Panc1 (cell line): ENCODE measurements at regions not wholly inside any gene's neighbourhood (a gene's known extent, or its start where the extent isn't known, plus 50 kb on each side); places are given as distances from the start of the nearest gene placed in this dataset.

Source experiments
- ATAC-seq: fragments of 200-7000 bp; cut with Tn5 transposase; 2 replicates; pipeline ENCODE4 v1.9.1; 2020; ENCODE audit warnings: mild to moderate bottlenecking, moderate library complexity
- BruUV-seq: library from RNA; stranded (reverse); fragments of 400-500 nt; replicated peaks from 2 replicates; lab custom pipeline; 2021; lab: Mats Ljungman, UMichigan
- CTCF ChIA-PET: fragments of 300-600 bp; sonication (Branson Sonifier 250); formaldehyde crosslinking; loops from one replicate; lab custom pipeline; 2022; ENCODE audit warnings: antibody characterized with exemption; lab: Charles Lee
- POLR2A ChIA-PET: fragments of 300-600 bp; sonication (Branson Sonifier 250); formaldehyde crosslinking; loops from one replicate; lab custom pipeline; 2022; ENCODE audit warnings: antibody characterized with exemption; lab: Charles Lee
- DNase-seq: peaks from one replicate; pipeline ENCODE4 v3.0.0-alpha.2; 2010; ENCODE audit warnings: low read depth, low spot score
- H3K27ac ChIP-seq: 2 replicates; pipeline ENCODE4 v1.5.1; 2011; ENCODE audit warnings: mild to moderate bottlenecking, low read length, inconsistent platforms
- H3K27me3 ChIP-seq: fragments of 200-500 bp; sonication (Bioruptor generic); 2 replicates; pipeline ENCODE4 v1.6.0; 2014; ENCODE audit warnings: low read length, inconsistent platforms; ENCODE audit not compliant: control insufficient read depth, insufficient read depth
- H3K36me3 ChIP-seq: fragments of 200-500 bp; sonication (Bioruptor generic); 2 replicates; pipeline ENCODE4 v1.5.1; 2014; ENCODE audit warnings: inconsistent platforms, mild to moderate bottlenecking, low read length, moderate library complexity; ENCODE audit not compliant: control insufficient read depth, insufficient read depth
- H3K4me1 ChIP-seq: 2 replicates; pipeline ENCODE4 v1.5.1; 2011; ENCODE audit warnings: inconsistent platforms, mild to moderate bottlenecking, low read length, moderate library complexity; ENCODE audit not compliant: control insufficient read depth, insufficient read depth
- H3K4me3 ChIP-seq, 2 experiments: 2 replicates each; pipeline ENCODE4 v1.5.1; 2011 to 2012; ENCODE audit warnings: low read depth in 2 of 2, low read length in 2 of 2, mild to moderate bottlenecking in 2 of 2, inconsistent platforms in 1 of 2, moderate library complexity in 1 of 2
- H3K9me3 ChIP-seq: fragments of 200-500 bp; sonication (Bioruptor generic); 2 replicates; pipeline ENCODE4 v1.5.1; 2014; ENCODE audit warnings: low read depth, mild to moderate bottlenecking, inconsistent platforms, low read length, moderate library complexity; ENCODE audit not compliant: control insufficient read depth, insufficient read depth
- POLR2AphosphoS5 ChIP-seq: IDR thresholded peaks from 2 replicates; pipeline ENCODE4 v1.6.1; 2012; ENCODE audit warnings: mild to moderate bottlenecking, low read depth, low read length, moderate library complexity
- SIN3A ChIP-seq: IDR thresholded peaks from 2 replicates; pipeline ENCODE4 v1.6.1; 2012; ENCODE audit warnings: low read depth, mild to moderate bottlenecking, low read length, moderate library complexity, borderline replicate concordance; ENCODE audit not compliant: insufficient read depth
- TCF7L2 ChIP-seq: IDR thresholded peaks from 2 replicates; pipeline ENCODE4 v1.6.1; 2011; ENCODE audit warnings: mild to moderate bottlenecking, low read depth, low read length, inconsistent platforms
- in situ Hi-C: cut with HindIII; loops from 2 replicates; pipeline ENCODE4 v1.10.0; 2016; ENCODE audit warnings: low sequenced_read_pairs, low pct_unique_long_range_greater_than_20kb
- intact Hi-C: fragments of 100-400 bp; cut with micrococcal nuclease; formaldehyde crosslinking; loops from one replicate; pipeline ENCODE4 v1.10.0; 2022; ENCODE audit not compliant: unreplicated experiment
- TF ChIP-seq, protein P1 (sequence below), 2 experiments: IDR thresholded peaks; 2 replicates each; pipeline ENCODE4 v1.6.1; 2011 to 2012; ENCODE audit warnings: low read depth in 2 of 2, control low read depth in 1 of 2, low read length in 1 of 2, mild to moderate bottlenecking in 1 of 2, moderate library complexity in 1 of 2; ENCODE audit not compliant: insufficient read depth in 1 of 2
- TF ChIP-seq, protein P2 (sequence below): fragments of 450-650 bp; IDR thresholded peaks from 2 replicates; pipeline ENCODE4 v1.5.1; 2017; ENCODE audit warnings: mild to moderate bottlenecking

DNA sequence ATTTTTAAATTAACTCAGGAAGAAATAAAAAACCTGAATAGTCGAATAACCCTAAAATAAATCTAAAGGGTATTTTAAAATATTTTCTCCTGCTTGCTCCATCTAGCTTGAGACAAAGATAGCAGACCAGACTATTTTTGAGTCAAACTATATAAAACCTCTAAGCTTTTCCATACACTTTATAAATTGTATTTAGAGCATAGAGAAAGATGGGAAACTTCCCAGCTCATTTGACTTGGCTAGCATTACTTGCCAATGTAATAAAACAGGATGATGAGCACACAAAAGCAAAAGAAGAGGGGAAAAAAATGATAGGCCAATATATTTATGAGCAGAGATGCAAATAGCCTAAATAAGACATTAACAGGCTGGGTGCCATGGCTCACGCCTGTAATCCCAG is 117.1 kb downstream of the ANAPC4 start:
- Histone ChIP-seq H3K27ac (no peak overlapping the region), H3K27me3 (no peaks in the 10 kb centered on the region), H3K36me3 (no peaks in the 10 kb centered on the region), H3K4me1 (no peaks in the 10 kb centered on the region), H3K9me3 (no peaks in the 10 kb centered on the region), H3K4me3 (no peak overlapping the region)
- ChIA-PET POLR2A (no interaction called here), CTCF (no interaction called here)
- in situ Hi-C loops: no loop called here
- no peak for ATAC-seq
- DNase-seq: no peak
- intact Hi-C loops: no loop called here
- no TSS peak for BruUV-seq
- TF ChIP-seq, protein P1, sequence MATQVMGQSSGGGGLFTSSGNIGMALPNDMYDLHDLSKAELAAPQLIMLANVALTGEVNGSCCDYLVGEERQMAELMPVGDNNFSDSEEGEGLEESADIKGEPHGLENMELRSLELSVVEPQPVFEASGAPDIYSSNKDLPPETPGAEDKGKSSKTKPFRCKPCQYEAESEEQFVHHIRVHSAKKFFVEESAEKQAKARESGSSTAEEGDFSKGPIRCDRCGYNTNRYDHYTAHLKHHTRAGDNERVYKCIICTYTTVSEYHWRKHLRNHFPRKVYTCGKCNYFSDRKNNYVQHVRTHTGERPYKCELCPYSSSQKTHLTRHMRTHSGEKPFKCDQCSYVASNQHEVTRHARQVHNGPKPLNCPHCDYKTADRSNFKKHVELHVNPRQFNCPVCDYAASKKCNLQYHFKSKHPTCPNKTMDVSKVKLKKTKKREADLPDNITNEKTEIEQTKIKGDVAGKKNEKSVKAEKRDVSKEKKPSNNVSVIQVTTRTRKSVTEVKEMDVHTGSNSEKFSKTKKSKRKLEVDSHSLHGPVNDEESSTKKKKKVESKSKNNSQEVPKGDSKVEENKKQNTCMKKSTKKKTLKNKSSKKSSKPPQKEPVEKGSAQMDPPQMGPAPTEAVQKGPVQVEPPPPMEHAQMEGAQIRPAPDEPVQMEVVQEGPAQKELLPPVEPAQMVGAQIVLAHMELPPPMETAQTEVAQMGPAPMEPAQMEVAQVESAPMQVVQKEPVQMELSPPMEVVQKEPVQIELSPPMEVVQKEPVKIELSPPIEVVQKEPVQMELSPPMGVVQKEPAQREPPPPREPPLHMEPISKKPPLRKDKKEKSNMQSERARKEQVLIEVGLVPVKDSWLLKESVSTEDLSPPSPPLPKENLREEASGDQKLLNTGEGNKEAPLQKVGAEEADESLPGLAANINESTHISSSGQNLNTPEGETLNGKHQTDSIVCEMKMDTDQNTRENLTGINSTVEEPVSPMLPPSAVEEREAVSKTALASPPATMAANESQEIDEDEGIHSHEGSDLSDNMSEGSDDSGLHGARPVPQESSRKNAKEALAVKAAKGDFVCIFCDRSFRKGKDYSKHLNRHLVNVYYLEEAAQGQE (IDR thresholded peaks at IDR 0.05; ENCODE audit: insufficient read depth in 1 of 2, low read depth in 2 of 2, low read length in 1 of 2): no peak
- TF ChIP-seq, protein P2, sequence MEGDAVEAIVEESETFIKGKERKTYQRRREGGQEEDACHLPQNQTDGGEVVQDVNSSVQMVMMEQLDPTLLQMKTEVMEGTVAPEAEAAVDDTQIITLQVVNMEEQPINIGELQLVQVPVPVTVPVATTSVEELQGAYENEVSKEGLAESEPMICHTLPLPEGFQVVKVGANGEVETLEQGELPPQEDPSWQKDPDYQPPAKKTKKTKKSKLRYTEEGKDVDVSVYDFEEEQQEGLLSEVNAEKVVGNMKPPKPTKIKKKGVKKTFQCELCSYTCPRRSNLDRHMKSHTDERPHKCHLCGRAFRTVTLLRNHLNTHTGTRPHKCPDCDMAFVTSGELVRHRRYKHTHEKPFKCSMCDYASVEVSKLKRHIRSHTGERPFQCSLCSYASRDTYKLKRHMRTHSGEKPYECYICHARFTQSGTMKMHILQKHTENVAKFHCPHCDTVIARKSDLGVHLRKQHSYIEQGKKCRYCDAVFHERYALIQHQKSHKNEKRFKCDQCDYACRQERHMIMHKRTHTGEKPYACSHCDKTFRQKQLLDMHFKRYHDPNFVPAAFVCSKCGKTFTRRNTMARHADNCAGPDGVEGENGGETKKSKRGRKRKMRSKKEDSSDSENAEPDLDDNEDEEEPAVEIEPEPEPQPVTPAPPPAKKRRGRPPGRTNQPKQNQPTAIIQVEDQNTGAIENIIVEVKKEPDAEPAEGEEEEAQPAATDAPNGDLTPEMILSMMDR: no peak
- TF ChIP-seq POLR2AphosphoS5 (no peak), SIN3A (no peak), TCF7L2 (no peak)

DNA sequence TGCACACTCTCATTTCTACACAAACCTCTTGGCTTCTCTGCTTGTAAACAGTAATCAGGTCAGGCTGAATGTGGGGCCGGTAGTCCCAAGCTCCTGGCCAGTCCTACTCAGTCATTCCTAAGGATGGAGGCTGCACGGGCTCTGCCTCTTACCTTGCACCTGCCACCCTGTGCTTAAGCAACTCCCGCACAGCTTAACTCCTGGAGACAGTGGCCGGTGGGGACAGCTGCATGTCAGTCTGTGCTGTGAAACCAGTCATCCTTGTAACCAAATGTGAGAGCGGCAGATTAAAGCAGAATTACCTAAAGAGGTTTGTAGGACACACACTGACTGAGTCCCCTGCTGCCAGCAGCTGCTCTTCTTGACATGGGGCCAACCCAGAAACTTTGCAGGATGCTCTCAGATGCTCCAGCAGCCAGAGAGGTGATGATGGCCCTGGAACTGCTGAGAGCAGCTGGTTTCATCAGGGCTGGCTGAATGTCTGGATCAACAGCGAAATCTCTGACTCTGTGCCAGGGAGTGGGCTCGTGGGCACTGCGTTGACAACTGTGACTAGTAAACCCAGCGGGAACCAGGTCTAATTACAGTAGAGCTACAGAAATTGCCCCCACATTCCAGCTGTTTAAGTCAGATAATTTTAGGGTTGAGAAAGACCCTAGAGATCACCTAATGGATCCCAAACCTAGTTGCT is 123.7 kb downstream of the ANAPC4 start:
- Histone ChIP-seq H3K4me3 (no peak overlapping the region), H3K4me1 (no peaks in the 10 kb centered on the region), H3K27me3 (no peaks in the 10 kb centered on the region), H3K36me3 (no peaks in the 10 kb centered on the region), H3K9me3 (no peaks in the 10 kb centered on the region), H3K27ac (no peak overlapping the region)
- no peak for ATAC-seq
- no peak for DNase-seq
- ChIA-PET POLR2A (no interaction called here), CTCF (no interaction called here)
- BruUV-seq: no TSS peak
- intact Hi-C loops: no loop called here
- in situ Hi-C loops: no loop called here
- TF ChIP-seq TCF7L2 (no peak), POLR2AphosphoS5 (no peak), SIN3A (no peak)
- TF ChIP-seq, protein P1 (IDR thresholded peaks at IDR 0.05; ENCODE audit: insufficient read depth in 1 of 2, low read depth in 2 of 2, low read length in 1 of 2): no peak
- TF ChIP-seq, protein P2: no peak
